ENCODE measurements at regions not wholly inside any gene's neighbourhood (a gene's known extent, or its start where the extent isn't known, plus 50 kb on each side); places are given as distances from the start of the nearest gene placed in this dataset.

- TF ChIP-seq CREB1 (IDR thresholded peaks at IDR 0.05; ENCODE audit: low read depth): no peak
- no peak for TF ChIP-seq EP300 (IDR thresholded peaks at IDR 0.05; ENCODE audit: borderline replicate concordance)
- TF ChIP-seq, protein P1, sequence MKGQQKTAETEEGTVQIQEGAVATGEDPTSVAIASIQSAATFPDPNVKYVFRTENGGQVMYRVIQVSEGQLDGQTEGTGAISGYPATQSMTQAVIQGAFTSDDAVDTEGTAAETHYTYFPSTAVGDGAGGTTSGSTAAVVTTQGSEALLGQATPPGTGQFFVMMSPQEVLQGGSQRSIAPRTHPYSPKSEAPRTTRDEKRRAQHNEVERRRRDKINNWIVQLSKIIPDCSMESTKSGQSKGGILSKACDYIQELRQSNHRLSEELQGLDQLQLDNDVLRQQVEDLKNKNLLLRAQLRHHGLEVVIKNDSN (IDR thresholded peaks at IDR 0.05): no peak
- no peak for TF ChIP-seq YY1 (IDR thresholded peaks at IDR 0.05; ENCODE audit: low read depth)
- TF ChIP-seq REST (IDR thresholded peaks at IDR 0.05; ENCODE audit: low read depth): no peak
- TF ChIP-seq TAF1 (IDR thresholded peaks at IDR 0.05; ENCODE audit: low read depth): no peak
These were observed 258.6 kb downstream of the RBM43 start for GRCh38 chr2:151002959-151003600.
